ENCODE measurements at regions not wholly inside any gene's neighbourhood (a gene's known extent, or its start where the extent isn't known, plus 50 kb on each side); places are given as distances from the start of the nearest gene placed in this dataset.
A peak's percentile ranks its signal among the peaks of the same experiment; 100 is the strongest.
"Not testable (repeated sequence)": the region's sequence is repeated elsewhere in the genome, so short reads cannot be mapped to it uniquely, and the experiment has no call there.

- DNase-seq = peak; percentile 8
These were observed 53.3 kb downstream of the OLFML3 start for GRCh38 chr1:114032271-114033215.

- no peak for DNase-seq
These were observed 54.0 kb downstream of the OLFML3 start for GRCh38 chr1:114033216-114033706.

- DNase-seq = no peak
These were observed 54.7 kb downstream of the OLFML3 start for GRCh38 chr1:114033961-114034360.

GRCh38 chr1:114034567-114035303 lies 55.5 kb downstream of the OLFML3 start:
- no peak for DNase-seq

GRCh38 chr1:114035304-114035700 lies 56.0 kb downstream of the OLFML3 start:
- no peak for DNase-seq

- DNase-seq = not testable (repeated sequence)
These were observed 57.8 kb downstream of the OLFML3 start for GRCh38 chr1:114036841-114037630.

GRCh38 chr1:114037631-114037890 lies 58.3 kb downstream of the OLFML3 start:
- no peak for DNase-seq

GRCh38 chr1:114037962-114038816 lies 58.9 kb downstream of the OLFML3 start:
- DNase-seq = no peak
